Neural progenitor cell (in vitro differentiated cells): ENCODE measurements at regions not wholly inside any gene's neighbourhood (a gene's known extent, or its start where the extent isn't known, plus 50 kb on each side); places are given as distances from the start of the nearest gene placed in this dataset.

ENCODE experiments used
- EZH2phosphoT487 ChIP-seq: fragments of 200-600 bp; sonication (generic); IDR thresholded peaks from 2 replicates; pipeline ENCODE4 v1.6.1; 2017; ENCODE audit warnings: antibody characterized with exemption
- TF ChIP-seq, protein P1 (sequence below): fragments of 200-600 bp; sonication (generic); IDR thresholded peaks from 2 replicates; pipeline ENCODE4 v1.5.1; 2017; ENCODE audit warnings: antibody characterized with exemption, mild to moderate bottlenecking

DNA sequence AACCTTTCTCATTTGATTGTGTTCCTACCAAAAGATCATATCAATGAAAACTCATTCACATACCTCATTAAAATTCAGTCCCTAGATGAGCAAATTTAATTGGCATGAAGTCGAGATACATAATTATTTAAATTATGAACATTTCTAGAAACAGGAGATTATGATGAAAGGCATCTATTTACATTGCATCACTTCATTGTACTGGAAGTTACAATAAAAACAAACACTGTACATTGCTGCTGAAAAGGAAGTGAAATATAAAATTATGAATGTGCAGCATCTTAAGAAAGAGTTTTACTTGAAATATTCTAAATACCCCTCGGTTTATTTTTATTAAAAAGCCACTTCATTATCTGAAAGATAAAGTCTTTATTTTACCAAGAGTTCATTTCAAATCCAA lies 163.4 kb upstream of the ZNF385D start:
- TF ChIP-seq, protein P1, sequence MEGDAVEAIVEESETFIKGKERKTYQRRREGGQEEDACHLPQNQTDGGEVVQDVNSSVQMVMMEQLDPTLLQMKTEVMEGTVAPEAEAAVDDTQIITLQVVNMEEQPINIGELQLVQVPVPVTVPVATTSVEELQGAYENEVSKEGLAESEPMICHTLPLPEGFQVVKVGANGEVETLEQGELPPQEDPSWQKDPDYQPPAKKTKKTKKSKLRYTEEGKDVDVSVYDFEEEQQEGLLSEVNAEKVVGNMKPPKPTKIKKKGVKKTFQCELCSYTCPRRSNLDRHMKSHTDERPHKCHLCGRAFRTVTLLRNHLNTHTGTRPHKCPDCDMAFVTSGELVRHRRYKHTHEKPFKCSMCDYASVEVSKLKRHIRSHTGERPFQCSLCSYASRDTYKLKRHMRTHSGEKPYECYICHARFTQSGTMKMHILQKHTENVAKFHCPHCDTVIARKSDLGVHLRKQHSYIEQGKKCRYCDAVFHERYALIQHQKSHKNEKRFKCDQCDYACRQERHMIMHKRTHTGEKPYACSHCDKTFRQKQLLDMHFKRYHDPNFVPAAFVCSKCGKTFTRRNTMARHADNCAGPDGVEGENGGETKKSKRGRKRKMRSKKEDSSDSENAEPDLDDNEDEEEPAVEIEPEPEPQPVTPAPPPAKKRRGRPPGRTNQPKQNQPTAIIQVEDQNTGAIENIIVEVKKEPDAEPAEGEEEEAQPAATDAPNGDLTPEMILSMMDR = no peak
- TF ChIP-seq EZH2phosphoT487 = no peak
